H9 (cell line): ENCODE measurements at regions not wholly inside any gene's neighbourhood (a gene's known extent, or its start where the extent isn't known, plus 50 kb on each side); places are given as distances from the start of the nearest gene placed in this dataset.

Experiments used
- DNase-seq: peaks from one replicate; pipeline ENCODE4 v3.0.0-alpha.2; 2017
- H2AFZ ChIP-seq: one replicate; pipeline ENCODE4 v1.6.1; 2013; ENCODE audit warnings: mild to moderate bottlenecking, low read length, control low read depth, moderate library complexity
- H2AK5ac ChIP-seq: 2 replicates; pipeline ENCODE4 v1.6.1; 2013; ENCODE audit warnings: low read length, control low read depth, mixed read lengths; ENCODE audit not compliant: insufficient read length
- H2BK120ac ChIP-seq: one replicate; pipeline ENCODE4 v1.6.1; 2013; ENCODE audit warnings: low read depth, mild to moderate bottlenecking, low read length, control low read depth, inconsistent platforms; ENCODE audit not compliant: poor library complexity, severe bottlenecking
- H2BK12ac ChIP-seq: 2 replicates; pipeline ENCODE4 v1.6.1; 2013; ENCODE audit warnings: low read length, control low read depth, mixed read lengths, low read depth; ENCODE audit not compliant: insufficient read length
- H2BK15ac ChIP-seq: 2 replicates; pipeline ENCODE4 v1.6.1; 2013; ENCODE audit warnings: low read depth, low read length, control low read depth
- H2BK20ac ChIP-seq: one replicate; pipeline ENCODE4 v1.6.1; 2013; ENCODE audit warnings: low read depth, mild to moderate bottlenecking, low read length, control low read depth, inconsistent platforms; ENCODE audit not compliant: poor library complexity, severe bottlenecking
- H2BK5ac ChIP-seq: 2 replicates; pipeline ENCODE4 v1.6.1; 2013; ENCODE audit warnings: low read length, control low read depth, mixed read lengths; ENCODE audit not compliant: insufficient read length
- H3K14ac ChIP-seq: 2 replicates; pipeline ENCODE4 v1.6.1; 2013; ENCODE audit warnings: low read length, control low read depth; ENCODE audit not compliant: insufficient read depth
- H3K18ac ChIP-seq: 2 replicates; pipeline ENCODE4 v1.6.1; 2013; ENCODE audit warnings: low read depth, mild to moderate bottlenecking, mixed read lengths, low read length, control low read depth; ENCODE audit not compliant: insufficient read length
- H3K23ac ChIP-seq: 2 replicates; pipeline ENCODE4 v1.6.1; 2013; ENCODE audit warnings: low read length, control low read depth, mixed read lengths, low read depth; ENCODE audit not compliant: insufficient read length
- H3K23me2 ChIP-seq: 2 replicates; pipeline ENCODE4 v1.6.1; 2013; ENCODE audit warnings: low read depth, mild to moderate bottlenecking, mixed read lengths, low read length, control low read depth; ENCODE audit not compliant: insufficient read length, poor library complexity, severe bottlenecking
- H3K27ac ChIP-seq: 2 replicates; pipeline ENCODE4 v1.5.1; 2013; ENCODE audit warnings: low read length, control low read depth, mixed read lengths, low read depth; ENCODE audit not compliant: insufficient read length
- H3K27me3 ChIP-seq: 2 replicates; pipeline ENCODE4 v1.6.1; 2013; ENCODE audit warnings: low read length, control low read depth, inconsistent platforms; ENCODE audit not compliant: insufficient read depth
- H3K4ac ChIP-seq: 2 replicates; pipeline ENCODE4 v1.6.1; 2013; ENCODE audit warnings: low read depth, mild to moderate bottlenecking, control low read depth, inconsistent platforms, low read length, moderate library complexity
- H3K4me1 ChIP-seq: 2 replicates; pipeline ENCODE4 v1.6.1; 2013; ENCODE audit warnings: low read length, control low read depth, inconsistent platforms; ENCODE audit not compliant: insufficient read depth
- H3K4me2 ChIP-seq: 2 replicates; pipeline ENCODE4 v1.6.1; 2013; ENCODE audit warnings: low read length, control low read depth, mixed read lengths; ENCODE audit not compliant: insufficient read length, insufficient read depth
- H3K56ac ChIP-seq: 2 replicates; pipeline ENCODE4 v1.6.1; 2013; ENCODE audit warnings: low read depth, mild to moderate bottlenecking, mixed read lengths, low read length, control low read depth; ENCODE audit not compliant: insufficient read length
- H3K79me1 ChIP-seq: 2 replicates; pipeline ENCODE4 v1.6.1; 2013; ENCODE audit warnings: low read depth, mild to moderate bottlenecking, moderate library complexity, low read length, control low read depth, inconsistent platforms; ENCODE audit not compliant: insufficient read depth, poor library complexity, severe bottlenecking
- H3K79me2 ChIP-seq: 2 replicates; pipeline ENCODE4 v1.6.1; 2013; ENCODE audit warnings: low read length, control low read depth, inconsistent platforms; ENCODE audit not compliant: insufficient read depth
- H3K9ac ChIP-seq: 2 replicates; pipeline ENCODE4 v1.6.1; 2013; ENCODE audit warnings: low read length, control low read depth, mixed read lengths; ENCODE audit not compliant: insufficient read length; ENCODE audit errors: extremely low read depth
- H3K9me3 ChIP-seq: one replicate; pipeline ENCODE4 v1.6.1; 2013; ENCODE audit warnings: low read depth, low read length, inconsistent platforms; ENCODE audit not compliant: control insufficient read depth
- H3T11ph ChIP-seq: one replicate; pipeline ENCODE4 v1.6.1; 2013; ENCODE audit warnings: mild to moderate bottlenecking, low read length, control low read depth, inconsistent platforms
- H4K20me1 ChIP-seq: one replicate; pipeline ENCODE4 v1.6.1; 2013; ENCODE audit not compliant: control insufficient read depth, insufficient read length, insufficient read depth
- H4K5ac ChIP-seq: 2 replicates; pipeline ENCODE4 v1.6.1; 2013; ENCODE audit warnings: low read depth, mild to moderate bottlenecking, mixed read lengths, low read length, control low read depth; ENCODE audit not compliant: insufficient read length
- H4K8ac ChIP-seq: replicated peaks from 2 replicates; pipeline ENCODE4 v1.6.1; 2013; ENCODE audit warnings: low read length, control low read depth, mixed read lengths, low read depth; ENCODE audit not compliant: insufficient read length
- H4K91ac ChIP-seq: 2 replicates; pipeline ENCODE4 v1.6.1; 2013; ENCODE audit warnings: low read depth, mild to moderate bottlenecking, moderate library complexity, mixed read lengths, low read length, control low read depth; ENCODE audit not compliant: insufficient read length
- H3K27ac Mint-ChIP-seq, 3 experiments: 2 replicates in 2 of 3; 3 replicates in 1 of 3; pipeline ENCODE4 v1.8.0; 2020 to 2021; ENCODE audit warnings: mixed read lengths in 3 of 3, mild to moderate bottlenecking in 1 of 3, moderate library complexity in 1 of 3
- H3K27me3 Mint-ChIP-seq: 2 replicates; pipeline ENCODE4 v1.8.0; 2021; ENCODE audit warnings: low read depth, mild to moderate bottlenecking, moderate library complexity, mixed read lengths
- H3K36me3 Mint-ChIP-seq, 3 experiments: 2 replicates in 2 of 3; 3 replicates in 1 of 3; pipeline ENCODE4 v1.8.0; 2020 to 2021; ENCODE audit warnings: low read depth in 3 of 3, mixed read lengths in 3 of 3; ENCODE audit not compliant: insufficient read depth in 1 of 3
- H3K4me1 Mint-ChIP-seq, 2 experiments: 2 replicates each; pipeline ENCODE4 v1.8.0; 2020; ENCODE audit warnings: mixed read lengths in 2 of 2
- H3K4me3 Mint-ChIP-seq, 2 experiments: 2 replicates in 1 of 2; 3 replicates in 1 of 2; pipeline ENCODE4 v1.8.0; 2020 to 2021; ENCODE audit warnings: mild to moderate bottlenecking in 2 of 2, mixed read lengths in 2 of 2, moderate library complexity in 1 of 2
- H3K9me3 Mint-ChIP-seq, 2 experiments: 2 replicates in 1 of 2; 3 replicates in 1 of 2; pipeline ENCODE4 v1.8.0; 2020; ENCODE audit warnings: mild to moderate bottlenecking in 2 of 2, mixed read lengths in 2 of 2, moderate library complexity in 1 of 2
- WGBS: extraction: QIAGEN DNeasy Blood & Tissue Kit; methylation state at CpG from one replicate; pipeline ENCODE4 v1.1.7; 2013; ENCODE audit warnings: missing lambda C conversion rate, low lambda C conversion rate, mixed read lengths; ENCODE audit not compliant: insufficient read length; ENCODE audit errors: extremely low coverage; 5-methylcytosine and 5-hydroxymethylcytosine counted together
- TF ChIP-seq, protein P1 (sequence below): fragments of 200-600 bp; sonication (generic); conservative IDR thresholded peaks from 3 replicates; pipeline ENCODE4 v1.8.0; 2021; ENCODE audit warnings: antibody characterized with exemption, mild to moderate bottlenecking

DNA sequence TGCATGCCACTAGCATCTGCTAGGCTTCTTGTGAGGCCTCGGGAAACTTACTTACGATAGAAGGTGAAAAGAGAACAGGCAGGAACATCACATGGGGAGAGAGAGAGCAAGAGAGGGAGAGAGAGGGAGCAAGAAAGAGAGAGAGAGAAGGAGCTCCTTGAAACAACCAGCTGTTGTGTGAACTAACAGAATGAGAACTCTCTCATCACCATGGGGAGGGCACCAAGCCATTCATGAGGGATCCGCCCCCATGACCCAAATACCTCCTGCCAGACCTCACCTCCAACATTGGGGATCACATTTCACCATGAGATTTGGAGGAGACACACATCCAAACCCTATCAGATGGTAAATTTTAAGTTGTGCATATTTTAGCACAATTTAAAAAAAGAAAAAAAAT, 1217.2 kb downstream of the TYW1 start:
- no peak overlapping the region for H2BK15ac ChIP-seq
- no peak for DNase-seq
- H2BK5ac ChIP-seq: no peak overlapping the region
- Mint-ChIP-seq H3K4me3 (no peak overlapping the region), H3K36me3 (peaks cover 0 to 2% (median 0%) of the 10 kb centered on the region in 3 experiments; a peak in 2 of 7 replicates), H3K27ac (peak overlapping the region in 1 of 3 experiments; percentile 50; a peak in 1 of 7 replicates), H3K27me3 (peaks cover 1% of the 10 kb centered on the region; the same call in 1 of the 2 replicates), H3K9me3 (peaks cover 3 to 6% of the 10 kb centered on the region in 2 experiments; a peak in 4 of 5 replicates), H3K4me1 (peaks cover 19 to 29% of the 10 kb centered on the region in 2 experiments)
- H3K27ac ChIP-seq: no peak overlapping the region
- no peak overlapping the region for H3K23ac ChIP-seq
- no peak overlapping the region for H3K56ac ChIP-seq
- no peak overlapping the region for H3K4ac ChIP-seq
- H3K14ac ChIP-seq: no peak overlapping the region
- H3K27me3 ChIP-seq: no peaks in the 10 kb centered on the region
- H4K91ac ChIP-seq: no peak overlapping the region
- TF ChIP-seq, protein P1, sequence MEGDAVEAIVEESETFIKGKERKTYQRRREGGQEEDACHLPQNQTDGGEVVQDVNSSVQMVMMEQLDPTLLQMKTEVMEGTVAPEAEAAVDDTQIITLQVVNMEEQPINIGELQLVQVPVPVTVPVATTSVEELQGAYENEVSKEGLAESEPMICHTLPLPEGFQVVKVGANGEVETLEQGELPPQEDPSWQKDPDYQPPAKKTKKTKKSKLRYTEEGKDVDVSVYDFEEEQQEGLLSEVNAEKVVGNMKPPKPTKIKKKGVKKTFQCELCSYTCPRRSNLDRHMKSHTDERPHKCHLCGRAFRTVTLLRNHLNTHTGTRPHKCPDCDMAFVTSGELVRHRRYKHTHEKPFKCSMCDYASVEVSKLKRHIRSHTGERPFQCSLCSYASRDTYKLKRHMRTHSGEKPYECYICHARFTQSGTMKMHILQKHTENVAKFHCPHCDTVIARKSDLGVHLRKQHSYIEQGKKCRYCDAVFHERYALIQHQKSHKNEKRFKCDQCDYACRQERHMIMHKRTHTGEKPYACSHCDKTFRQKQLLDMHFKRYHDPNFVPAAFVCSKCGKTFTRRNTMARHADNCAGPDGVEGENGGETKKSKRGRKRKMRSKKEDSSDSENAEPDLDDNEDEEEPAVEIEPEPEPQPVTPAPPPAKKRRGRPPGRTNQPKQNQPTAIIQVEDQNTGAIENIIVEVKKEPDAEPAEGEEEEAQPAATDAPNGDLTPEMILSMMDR: no peak
- no peaks in the 10 kb centered on the region for H3K79me1 ChIP-seq
- H3T11ph ChIP-seq: no peak overlapping the region
- H4K20me1 ChIP-seq: no peaks in the 10 kb centered on the region
- H3K4me2 ChIP-seq: no peak overlapping the region
- H2BK20ac ChIP-seq: no peak overlapping the region
- H3K9ac ChIP-seq: no peak overlapping the region
- no peaks in the 10 kb centered on the region for H3K23me2 ChIP-seq
- no peak overlapping the region for H2BK12ac ChIP-seq
- no peak overlapping the region for H4K8ac ChIP-seq
- no peak overlapping the region for H3K18ac ChIP-seq
- no CpG with 5 or more reads among the region's 3 CpGs for WGBS
- no peaks in the 10 kb centered on the region for H3K9me3 ChIP-seq
- no peak overlapping the region for H2AK5ac ChIP-seq
- no peak overlapping the region for H2BK120ac ChIP-seq
- no peaks in the 10 kb centered on the region for H3K79me2 ChIP-seq
- no peak overlapping the region for H4K5ac ChIP-seq
- no peak overlapping the region for H2AFZ ChIP-seq
- H3K4me1 ChIP-seq: no peaks in the 10 kb centered on the region; the same call in 1 of the 2 replicates
